ENCODE measurements at regions not wholly inside any gene's neighbourhood (a gene's known extent, or its start where the extent isn't known, plus 50 kb on each side); places are given as distances from the start of the nearest gene placed in this dataset.

DNA sequence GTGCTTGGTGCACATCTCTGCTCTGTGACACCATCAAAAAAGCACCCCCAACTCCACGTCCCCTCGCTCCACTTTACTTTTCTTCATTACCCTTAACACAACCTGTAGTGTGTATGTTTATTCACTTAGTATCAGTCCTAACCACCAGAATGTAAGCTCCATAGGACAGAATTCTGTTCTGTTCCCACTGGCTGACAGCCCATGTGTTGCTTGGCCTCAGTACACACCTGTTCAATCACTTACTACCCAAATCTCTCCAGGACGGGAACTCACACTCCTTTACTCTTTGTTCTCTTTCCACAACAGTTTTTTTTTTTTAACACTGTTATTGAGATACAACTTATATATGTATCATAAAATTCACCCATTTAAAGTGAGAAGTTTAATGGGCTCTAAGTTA is 119.6 kb downstream of the MAF start:
- TF ChIP-seq, protein P1, sequence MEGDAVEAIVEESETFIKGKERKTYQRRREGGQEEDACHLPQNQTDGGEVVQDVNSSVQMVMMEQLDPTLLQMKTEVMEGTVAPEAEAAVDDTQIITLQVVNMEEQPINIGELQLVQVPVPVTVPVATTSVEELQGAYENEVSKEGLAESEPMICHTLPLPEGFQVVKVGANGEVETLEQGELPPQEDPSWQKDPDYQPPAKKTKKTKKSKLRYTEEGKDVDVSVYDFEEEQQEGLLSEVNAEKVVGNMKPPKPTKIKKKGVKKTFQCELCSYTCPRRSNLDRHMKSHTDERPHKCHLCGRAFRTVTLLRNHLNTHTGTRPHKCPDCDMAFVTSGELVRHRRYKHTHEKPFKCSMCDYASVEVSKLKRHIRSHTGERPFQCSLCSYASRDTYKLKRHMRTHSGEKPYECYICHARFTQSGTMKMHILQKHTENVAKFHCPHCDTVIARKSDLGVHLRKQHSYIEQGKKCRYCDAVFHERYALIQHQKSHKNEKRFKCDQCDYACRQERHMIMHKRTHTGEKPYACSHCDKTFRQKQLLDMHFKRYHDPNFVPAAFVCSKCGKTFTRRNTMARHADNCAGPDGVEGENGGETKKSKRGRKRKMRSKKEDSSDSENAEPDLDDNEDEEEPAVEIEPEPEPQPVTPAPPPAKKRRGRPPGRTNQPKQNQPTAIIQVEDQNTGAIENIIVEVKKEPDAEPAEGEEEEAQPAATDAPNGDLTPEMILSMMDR (IDR thresholded peaks at IDR 0.05; ENCODE audit: poor library complexity), result no peak
- TF ChIP-seq EZH2phosphoT487 (IDR thresholded peaks at IDR 0.05; ENCODE audit: low read depth, severe bottlenecking, unreplicated experiment), result no peak
